NCI-H1694 (cell line): ENCODE measurements at regions not wholly inside any gene's neighbourhood (a gene's known extent, or its start where the extent isn't known, plus 50 kb on each side); places are given as distances from the start of the nearest gene placed in this dataset.

Experiments
- DNase-seq: peaks from one replicate; lab custom pipeline; 2025; lab: John Stamatoyannopoulos, UW

GRCh38 chr2:64317707-64318475 lies 136.1 kb upstream of the LGALSL start:
- no peak for DNase-seq

GRCh38 chr2:64318476-64318748 lies 135.6 kb upstream of the LGALSL start:
- no peak for DNase-seq

GRCh38 chr2:64319896-64320295 lies 134.1 kb upstream of the LGALSL start:
- DNase-seq, result no peak

- DNase-seq, result no peak
Measured at GRCh38 chr2:64322433-64322832, 131.5 kb upstream of the LGALSL start.

- DNase-seq, result no peak
Measured at GRCh38 chr2:64323197-64323596, 130.8 kb upstream of the LGALSL start.

DNA sequence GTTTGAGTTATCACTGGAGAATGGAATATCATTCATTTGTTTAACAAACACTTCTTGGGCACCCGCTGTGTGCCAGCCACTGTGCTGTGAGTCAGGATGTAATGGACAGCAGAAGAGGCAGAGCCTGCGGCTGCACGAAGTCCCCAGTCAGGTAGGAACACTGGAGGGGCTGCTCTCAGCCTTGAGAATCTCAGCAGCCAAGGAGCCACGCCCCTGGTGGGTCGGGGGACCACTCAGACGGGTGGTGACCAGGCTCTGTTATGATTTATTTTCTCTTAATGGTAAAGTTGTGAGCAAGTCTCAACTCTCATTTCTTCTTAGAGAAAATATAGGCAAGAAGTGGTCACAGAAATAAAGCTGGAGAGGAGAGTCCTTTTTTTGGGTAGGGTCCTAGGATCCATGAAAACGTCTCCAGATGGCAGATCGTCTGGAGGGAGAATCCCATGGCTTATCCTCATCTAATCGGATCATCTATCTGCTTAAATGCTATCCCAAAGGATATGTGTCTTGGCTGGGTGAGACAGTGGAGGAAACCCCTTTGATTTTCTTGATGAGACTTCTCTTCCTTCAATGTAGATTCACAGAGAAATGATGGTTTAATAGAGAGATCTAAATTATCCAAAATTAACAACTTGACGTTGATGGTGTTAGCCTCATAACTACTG lies 129.1 kb upstream of the LGALSL start:
- no peak for DNase-seq

DNA sequence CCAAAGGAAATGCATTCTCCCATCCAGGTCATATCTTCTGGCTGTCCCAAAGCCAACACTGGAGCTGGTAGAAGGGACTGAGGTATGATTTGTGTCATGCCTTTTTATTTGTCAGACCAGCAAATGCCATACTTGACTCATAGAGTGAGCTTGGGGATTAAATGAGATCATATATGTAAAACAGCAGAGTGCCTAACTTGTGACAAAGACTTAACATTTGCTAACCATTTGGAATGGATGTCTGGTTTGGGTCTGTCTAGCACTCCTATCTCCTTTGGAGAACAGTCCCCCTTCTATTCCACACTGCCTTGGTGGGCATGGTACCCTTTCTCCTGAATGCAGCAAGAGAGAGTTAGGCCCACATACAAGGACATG lies 128.5 kb upstream of the LGALSL start:
- no peak for DNase-seq

- no peak for DNase-seq
Measured at GRCh38 chr2:64325852-64326577, 127.9 kb upstream of the LGALSL start.

- DNase-seq, result no peak
Measured at GRCh38 chr2:64326578-64327050, 127.3 kb upstream of the LGALSL start.

DNA sequence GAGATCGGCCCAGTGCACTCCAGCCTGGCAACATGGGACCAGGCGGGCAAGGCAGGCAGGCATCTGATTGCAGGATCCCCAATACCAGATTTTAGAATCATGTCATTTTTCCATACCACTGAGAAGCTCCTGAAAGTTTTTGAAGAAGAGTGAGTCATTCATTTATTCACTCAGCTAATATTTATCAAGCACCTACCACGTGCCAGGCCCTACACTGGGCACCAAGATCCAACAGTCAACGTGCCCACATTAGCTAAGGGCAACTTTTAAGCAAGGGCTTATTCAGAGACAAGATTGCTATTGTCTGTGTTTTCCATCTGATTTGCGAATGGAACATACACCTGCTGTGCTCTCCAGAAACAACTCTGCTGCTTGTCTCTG lies 126.8 kb upstream of the LGALSL start:
- DNase-seq, result no peak

GRCh38 chr2:64327510-64328414 lies 126.2 kb upstream of the LGALSL start:
- no peak for DNase-seq

GRCh38 chr2:64328415-64328722 lies 125.6 kb upstream of the LGALSL start:
- DNase-seq, result no peak

- DNase-seq, result no peak
Measured at GRCh38 chr2:64328756-64329155, 125.2 kb upstream of the LGALSL start.

GRCh38 chr2:64329848-64330247 lies 124.1 kb upstream of the LGALSL start:
- DNase-seq, result no peak

GRCh38 chr2:64330281-64331113 lies 123.5 kb upstream of the LGALSL start:
- peak; percentile 94 for DNase-seq

DNA sequence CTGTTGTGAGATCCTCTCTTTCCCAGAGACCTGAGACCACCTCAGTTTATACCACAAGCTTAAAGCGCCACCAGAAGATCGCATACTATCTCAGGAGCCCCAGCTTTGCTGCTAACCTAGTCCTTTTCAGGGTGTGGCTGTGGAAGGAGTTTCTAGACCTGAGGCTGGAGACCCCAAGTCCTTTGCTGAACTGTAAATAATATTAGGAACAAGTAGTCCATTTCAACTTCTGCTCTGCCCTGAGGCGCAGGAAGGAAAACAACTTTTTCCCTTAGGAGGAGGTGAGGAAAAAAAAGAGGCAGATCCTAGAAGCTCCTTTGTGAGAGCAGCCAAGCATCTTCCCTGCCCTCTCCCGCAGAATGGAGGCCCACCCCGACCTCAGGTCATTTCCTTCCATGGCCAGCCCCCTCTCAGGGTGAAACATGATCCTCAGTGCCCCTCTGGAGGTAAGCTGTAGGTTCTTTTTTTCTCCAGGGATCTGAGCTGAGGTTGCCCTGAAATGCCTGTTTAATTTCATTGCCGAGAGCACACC lies 122.8 kb upstream of the LGALSL start:
- no peak for DNase-seq

GRCh38 chr2:64331849-64332699 lies 121.9 kb upstream of the LGALSL start:
- DNase-seq, result no peak

GRCh38 chr2:64336171-64336570 lies 117.8 kb upstream of the LGALSL start:
- DNase-seq, result no peak

DNA sequence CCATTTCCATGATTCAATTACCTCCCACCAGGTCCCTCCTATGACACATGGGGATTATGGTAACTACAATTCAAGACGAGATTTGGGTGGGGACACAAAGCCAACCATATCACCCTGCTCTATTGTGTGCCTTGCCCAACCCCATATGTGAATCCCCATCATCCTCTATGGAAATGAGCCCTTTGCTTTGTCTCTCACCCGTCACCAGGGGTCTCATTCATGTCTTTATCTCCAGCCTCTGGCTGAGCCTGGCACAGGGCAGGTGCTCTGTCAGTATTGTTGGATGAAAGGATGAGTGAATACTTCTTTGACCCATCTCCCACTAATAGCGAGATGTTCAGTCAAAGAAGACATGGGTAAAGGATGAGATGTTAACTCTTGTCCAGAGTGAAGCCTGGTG lies 116.6 kb upstream of the LGALSL start:
- no peak for DNase-seq

- no peak for DNase-seq
Measured at GRCh38 chr2:64338108-64338507, 115.9 kb upstream of the LGALSL start.
